BLaER1 treated with 17β-estradiol and CSF1 and Interleukin-3, amounts not matched to agents 10 nM and 100 nM (cell line): ENCODE measurements at regions not wholly inside any gene's neighbourhood (a gene's known extent, or its start where the extent isn't known, plus 50 kb on each side); places are given as distances from the start of the nearest gene placed in this dataset.
"Not testable (repeated sequence)": the region's sequence is repeated elsewhere in the genome, so short reads cannot be mapped to it uniquely, and the experiment has no call there.

ENCODE experiments used
- H3K27ac ChIP-seq, 11 experiments: shearing (Covaris generic); formaldehyde crosslinking; 2 replicates each; pipeline ENCODE4 v1.8.1; 2022
- H3K27me3 ChIP-seq, 11 experiments: shearing (Covaris generic); formaldehyde crosslinking; 2 replicates each; pipeline ENCODE4 v1.8.1; 2022
- H3K36me3 ChIP-seq, 11 experiments: shearing (Covaris generic); formaldehyde crosslinking; 2 replicates each; pipeline ENCODE4 v1.8.1; 2022
- H3K4me1 ChIP-seq, 10 experiments: shearing (Covaris generic); formaldehyde crosslinking; 2 replicates each; pipeline ENCODE4 v1.8.1; 2022
- H3K4me2 ChIP-seq, 11 experiments: shearing (Covaris generic); formaldehyde crosslinking; 2 replicates each; pipeline ENCODE4 v1.8.1; 2022
- H3K4me3 ChIP-seq, 10 experiments: shearing (Covaris generic); formaldehyde crosslinking; 2 replicates each; pipeline ENCODE4 v1.8.1; 2022
- H3K9ac ChIP-seq, 11 experiments: shearing (Covaris generic); formaldehyde crosslinking; 2 replicates each; pipeline ENCODE4 v1.8.1; 2022
- H3K9me3 ChIP-seq, 11 experiments: shearing (Covaris generic); formaldehyde crosslinking; replicated peaks in 1 of 11; 2 replicates each; pipeline ENCODE4 v1.8.1; 2022
- H4K20me1 ChIP-seq, 11 experiments: shearing (Covaris generic); formaldehyde crosslinking; 2 replicates each; pipeline ENCODE4 v1.8.1; 2022
- Cebpa-rat ChIP-seq, 11 experiments: shearing (Covaris generic); IDR thresholded peaks; 2 replicates each; pipeline ENCODE4 v1.8.1; 2022

GRCh38 chr10:53521046-53521445 is 748.5 kb upstream of the MBL2 start:
- H3K4me2 ChIP-seq: no peak overlapping the region
- H3K4me1 ChIP-seq: no peaks in the 10 kb centered on the region
- H3K36me3 ChIP-seq: no peaks in the 10 kb centered on the region
- H3K9me3 ChIP-seq: peaks cover 7 to 18% (median 16%) of the 10 kb centered on the region in 11 experiments; a peak in 19 of 22 replicates
- H3K9ac ChIP-seq: no peak overlapping the region
- no peak for TF ChIP-seq Cebpa-rat (IDR thresholded peaks at IDR 0.05)
- H3K4me3 ChIP-seq: no peak overlapping the region
- no peaks in the 10 kb centered on the region for H3K27me3 ChIP-seq
- no peak overlapping the region for H3K27ac ChIP-seq
- H4K20me1 ChIP-seq: no peaks in the 10 kb centered on the region

GRCh38 chr10:53508197-53508596 is 735.6 kb upstream of the MBL2 start:
- Histone ChIP-seq H3K4me3 (no peak overlapping the region), H3K9me3 (no peaks in the 10 kb centered on the region), H3K9ac (no peak overlapping the region), H4K20me1 (no peaks in the 10 kb centered on the region), H3K27me3 (no peaks in the 10 kb centered on the region), H3K4me2 (no peak overlapping the region), H3K27ac (no peak overlapping the region), H3K4me1 (no peaks in the 10 kb centered on the region), H3K36me3 (no peaks in the 10 kb centered on the region)
- TF ChIP-seq Cebpa-rat (IDR thresholded peaks at IDR 0.05): no peak

- not testable (repeated sequence) for H3K9me3 ChIP-seq, H3K27ac ChIP-seq, H3K36me3 ChIP-seq, H3K4me3 ChIP-seq, H4K20me1 ChIP-seq, H3K4me2 ChIP-seq, H3K27me3 ChIP-seq, H3K9ac ChIP-seq, H3K4me1 ChIP-seq
These were observed 731.9 kb upstream of the MBL2 start for GRCh38 chr10:53504492-53504891.

DNA sequence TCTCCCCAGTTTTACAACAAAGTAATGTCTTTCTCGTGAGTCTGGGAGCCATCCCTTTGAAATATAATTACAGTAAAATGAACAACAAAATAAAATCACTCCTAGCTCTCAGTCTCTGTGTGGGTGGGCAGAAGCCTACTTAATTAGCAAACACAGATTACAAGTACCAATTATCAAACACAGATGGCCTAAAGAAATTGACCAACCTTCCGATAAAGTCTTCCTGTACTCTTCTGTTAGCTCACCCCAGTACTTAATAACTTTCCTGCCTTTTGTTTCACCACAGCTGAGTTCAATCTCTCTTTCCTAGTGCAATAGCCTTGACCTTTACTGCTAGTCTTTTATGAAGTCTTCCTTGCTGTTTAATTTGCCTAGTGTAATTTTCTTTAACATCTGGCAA is 719.2 kb upstream of the MBL2 start:
- Histone ChIP-seq H3K9me3 (peaks cover 0 to 8% (median 4%) of the 10 kb centered on the region in 11 experiments; a peak in 7 of 22 replicates), H3K27me3 (no peaks in the 10 kb centered on the region), H3K4me3 (no peak overlapping the region), H3K36me3 (no peaks in the 10 kb centered on the region), H4K20me1 (no peaks in the 10 kb centered on the region), H3K4me2 (no peak overlapping the region), H3K27ac (no peak overlapping the region), H3K4me1 (no peaks in the 10 kb centered on the region), H3K9ac (no peak overlapping the region)
- TF ChIP-seq Cebpa-rat (IDR thresholded peaks at IDR 0.05): no peak

DNA sequence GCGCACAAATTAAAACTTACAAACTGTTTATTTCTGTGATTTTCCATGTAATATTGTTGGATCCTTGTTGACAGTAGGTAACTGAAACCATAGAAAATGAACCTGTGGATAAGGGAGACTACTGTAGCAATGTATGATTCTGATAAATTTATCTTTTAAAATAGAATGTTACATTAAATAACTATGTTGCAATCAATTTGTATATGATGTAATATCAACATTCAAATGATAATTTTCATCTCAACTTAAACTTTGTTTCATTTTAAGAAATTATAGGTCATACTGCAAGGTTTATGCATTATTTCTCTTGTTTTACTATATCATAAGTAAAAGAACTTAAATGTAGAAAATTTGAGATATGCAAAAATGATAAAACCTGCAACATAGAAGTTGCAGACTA is 718.0 kb upstream of the MBL2 start:
- H3K27me3 ChIP-seq: no peaks in the 10 kb centered on the region
- H4K20me1 ChIP-seq: no peaks in the 10 kb centered on the region
- no peak overlapping the region for H3K9ac ChIP-seq
- H3K4me2 ChIP-seq: no peak overlapping the region
- H3K27ac ChIP-seq: no peak overlapping the region
- no peak overlapping the region for H3K4me3 ChIP-seq
- TF ChIP-seq Cebpa-rat (IDR thresholded peaks at IDR 0.05): no peak
- no peaks in the 10 kb centered on the region for H3K36me3 ChIP-seq
- H3K4me1 ChIP-seq: no peaks in the 10 kb centered on the region
- H3K9me3 ChIP-seq: peaks cover 5 to 20% (median 12%) of the 10 kb centered on the region in 11 experiments

DNA sequence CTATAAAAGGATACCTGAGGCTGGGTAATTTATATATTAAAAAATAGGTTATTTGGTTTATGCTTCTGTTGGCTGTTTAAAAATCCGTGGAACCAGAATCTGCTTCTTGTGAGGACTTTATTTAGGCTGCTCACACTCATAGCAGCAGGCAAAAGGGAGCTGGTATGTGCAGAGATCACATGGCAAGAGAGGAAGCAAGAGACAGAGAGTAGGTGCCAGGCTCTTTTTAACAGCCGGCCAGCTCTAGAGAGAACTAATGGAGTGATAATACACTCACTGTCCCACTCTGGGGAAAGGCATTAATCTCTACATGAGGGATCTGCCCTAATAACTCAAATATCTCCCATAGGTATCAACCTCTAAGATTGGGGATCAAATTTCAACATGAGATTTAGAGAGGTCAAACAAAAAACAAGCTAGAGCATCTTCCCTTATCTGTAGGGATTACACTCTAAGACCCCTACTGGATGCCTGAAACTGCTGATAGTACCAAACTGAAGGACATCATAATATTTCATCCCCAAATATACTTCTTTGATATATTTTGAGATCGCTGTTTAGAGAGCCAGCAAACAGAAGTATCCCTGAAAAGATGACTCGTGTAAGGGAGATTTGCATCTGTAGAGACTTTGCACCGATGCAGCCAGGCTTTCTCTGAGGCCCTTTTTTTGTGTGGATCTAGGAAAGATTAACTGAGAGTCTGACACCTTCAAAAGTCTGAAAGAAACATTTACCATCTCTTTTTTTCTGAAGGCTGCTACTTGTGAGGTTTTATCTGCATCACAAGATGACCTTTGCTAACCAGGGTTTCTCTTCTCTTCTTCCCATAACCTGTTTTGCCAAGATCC is 717.0 kb upstream of the MBL2 start:
- Histone ChIP-seq H3K27ac (no peak overlapping the region), H4K20me1 (no peaks in the 10 kb centered on the region), H3K9ac (no peak overlapping the region), H3K36me3 (no peaks in the 10 kb centered on the region), H3K4me3 (no peak overlapping the region), H3K9me3 (peaks cover 15 to 30% (median 22%) of the 10 kb centered on the region in 11 experiments), H3K27me3 (no peaks in the 10 kb centered on the region), H3K4me1 (no peaks in the 10 kb centered on the region), H3K4me2 (no peak overlapping the region)
- no peak for TF ChIP-seq Cebpa-rat (IDR thresholded peaks at IDR 0.05)

DNA sequence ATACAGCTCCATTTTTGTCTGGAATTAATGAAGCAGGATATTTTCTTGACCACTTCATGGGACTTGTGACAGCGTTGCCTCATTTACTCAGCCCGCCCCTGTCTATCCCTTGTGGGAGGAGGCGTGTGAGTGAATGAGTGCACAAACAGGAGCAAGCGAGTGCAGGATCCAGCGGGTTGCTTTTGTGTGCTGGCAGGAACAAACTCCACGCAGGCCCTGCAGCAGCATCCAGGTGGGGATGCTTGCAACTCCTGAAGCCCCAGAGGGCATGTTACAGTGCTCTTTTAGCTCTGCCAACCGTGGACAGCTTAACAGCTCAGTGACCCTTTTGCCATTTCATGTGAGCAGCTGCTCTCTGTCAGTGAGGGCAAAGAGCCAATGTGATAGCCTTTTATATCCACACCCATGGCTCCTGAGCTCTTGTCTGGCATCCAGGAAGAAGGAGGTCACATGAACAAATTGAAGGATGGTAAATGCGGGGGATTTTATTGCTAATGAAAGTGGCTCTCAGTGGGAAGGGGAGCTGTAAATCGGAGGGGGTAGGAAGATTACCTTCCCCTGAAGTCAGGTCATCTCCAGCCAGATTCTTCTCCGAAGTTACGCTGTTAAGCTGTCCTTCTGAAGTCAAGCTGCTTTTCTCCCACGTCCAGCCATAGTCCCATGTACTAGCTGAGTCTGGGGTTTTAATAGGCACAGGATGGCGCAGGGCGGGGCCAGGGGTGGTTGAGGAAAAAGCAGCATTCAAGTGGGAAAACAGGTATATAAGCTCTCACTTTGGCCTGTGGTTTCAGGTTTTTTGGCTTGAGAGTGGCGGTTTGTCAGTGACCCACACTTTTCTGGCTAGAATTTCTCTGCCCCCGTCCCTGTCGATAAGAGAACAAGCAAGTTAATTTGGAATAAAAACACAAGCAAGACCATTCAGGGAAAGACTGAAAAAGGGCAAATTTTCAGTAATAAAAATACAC is 714.7 kb upstream of the MBL2 start:
- H4K20me1 ChIP-seq: no peaks in the 10 kb centered on the region
- TF ChIP-seq Cebpa-rat (IDR thresholded peaks at IDR 0.05): no peak
- no peak overlapping the region for H3K4me3 ChIP-seq
- no peak overlapping the region for H3K27ac ChIP-seq
- H3K36me3 ChIP-seq: no peaks in the 10 kb centered on the region
- H3K4me2 ChIP-seq: no peak overlapping the region
- H3K9ac ChIP-seq: no peak overlapping the region
- H3K4me1 ChIP-seq: no peaks in the 10 kb centered on the region
- H3K27me3 ChIP-seq: no peaks in the 10 kb centered on the region
- H3K9me3 ChIP-seq: peaks cover 16 to 33% (median 24%) of the 10 kb centered on the region in 11 experiments

DNA sequence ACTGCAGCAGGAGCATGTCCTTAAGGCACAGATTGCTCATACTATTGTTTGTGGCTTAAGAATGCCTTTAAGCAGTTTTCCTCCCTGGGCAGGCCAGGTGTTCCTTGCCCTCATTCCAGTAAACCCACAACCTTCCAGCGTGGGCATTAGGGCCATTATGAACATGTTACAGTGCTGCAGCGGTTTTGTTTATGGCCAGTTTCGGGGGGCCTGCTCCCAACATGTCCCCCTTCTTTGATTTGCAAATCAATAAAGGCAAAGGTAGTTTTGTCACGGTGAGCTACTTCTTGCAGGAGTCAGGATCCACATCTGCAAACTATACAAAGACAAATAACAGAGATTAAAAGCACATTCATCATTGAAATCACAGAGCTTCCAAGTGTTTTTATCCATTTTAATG is 712.8 kb upstream of the MBL2 start:
- not testable (repeated sequence) for H3K4me2 ChIP-seq, H3K9ac ChIP-seq, H3K4me1 ChIP-seq, H3K27me3 ChIP-seq, H4K20me1 ChIP-seq, H3K4me3 ChIP-seq, H3K36me3 ChIP-seq, H3K27ac ChIP-seq
- peaks cover 16 to 33% (median 24%) of the 10 kb centered on the region in 11 experiments for H3K9me3 ChIP-seq

- H3K4me3 ChIP-seq: no peak overlapping the region
- H3K36me3 ChIP-seq: no peaks in the 10 kb centered on the region
- H3K27me3 ChIP-seq: no peaks in the 10 kb centered on the region
- H3K9ac ChIP-seq: no peak overlapping the region
- H3K4me1 ChIP-seq: no peaks in the 10 kb centered on the region
- TF ChIP-seq Cebpa-rat (IDR thresholded peaks at IDR 0.05): no peak
- H3K9me3 ChIP-seq: peaks cover 0 to 2% (median under 1%) of the 10 kb centered on the region in 11 experiments; a peak in 7 of 22 replicates
- no peaks in the 10 kb centered on the region for H4K20me1 ChIP-seq
- H3K4me2 ChIP-seq: no peak overlapping the region
- no peak overlapping the region for H3K27ac ChIP-seq
These were observed 706.8 kb upstream of the MBL2 start for GRCh38 chr10:53479365-53479764.
